ENCODE measurements at regions not wholly inside any gene's neighbourhood (a gene's known extent, or its start where the extent isn't known, plus 50 kb on each side); places are given as distances from the start of the nearest gene placed in this dataset.

- TF ChIP-seq CTCF (conservative IDR thresholded peaks at IDR 0.05 in 1 of 2, IDR thresholded peaks at IDR 0.05 in 1 of 2; ENCODE audit: low read depth in 1 of 2, low read length in 2 of 2) (no peak), EZH2 (IDR thresholded peaks at IDR 0.05; ENCODE audit: low read length, missing control alignments) (no peak)
These were observed 370.0 kb upstream of the CNR1 start for GRCh38 chr6:88536071-88536625.

Data from fibroblast of lung (primary cell).